ENCODE measurements at regions not wholly inside any gene's neighbourhood (a gene's known extent, or its start where the extent isn't known, plus 50 kb on each side); places are given as distances from the start of the nearest gene placed in this dataset.

GRCh38 chr7:47211519-47211973 lies 370.4 kb downstream of the TNS3 start:
- no peak for TF ChIP-seq CTCF (IDR thresholded peaks at IDR 0.05 in 4 of 5, conservative IDR thresholded peaks at IDR 0.05 in 1 of 5)
- no peak for TF ChIP-seq POLR2A (IDR thresholded peaks at IDR 0.05)
